ENCODE measurements at regions not wholly inside any gene's neighbourhood (a gene's known extent, or its start where the extent isn't known, plus 50 kb on each side); places are given as distances from the start of the nearest gene placed in this dataset.

DNA sequence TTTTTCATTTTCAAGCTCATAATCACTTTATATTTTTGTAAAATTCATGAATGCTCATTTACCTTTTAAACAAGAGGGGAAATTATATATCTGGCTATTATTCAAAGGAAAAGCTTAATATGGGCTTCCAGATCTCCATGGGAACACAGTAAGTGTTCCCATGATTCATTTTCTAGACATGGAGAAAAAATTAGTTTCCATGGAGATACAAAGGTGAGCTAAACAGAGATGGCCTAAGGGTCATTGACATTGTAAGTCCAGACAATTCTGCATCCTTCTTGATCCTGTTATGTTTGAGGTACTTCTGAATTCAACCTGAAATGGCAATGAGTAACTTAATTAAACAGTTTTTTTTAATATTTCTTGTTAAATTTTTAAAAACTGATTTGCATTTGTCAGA, 341.4 kb upstream of the PRR16 start:
- CTCF ChIA-PET, result interaction anchor here (0.6 to 0.7 kb wide), 2 partner anchors 269 to 1376 kb away, joined by 3 to 4 read pairs; no protein-coding TSS in a partner anchor
- no peak overlapping the region for H3K27ac ChIP-seq (ENCODE audit: extremely low read depth, low read depth, low read length)
- no peaks in the 10 kb centered on the region for H3K36me3 ChIP-seq (ENCODE audit: control insufficient read depth in 2 of 2, insufficient read depth in 1 of 2, low read length in 2 of 2)
- H3K9me3 ChIP-seq (ENCODE audit: control insufficient read depth, insufficient read depth, low read depth, low read length), result no peaks in the 10 kb centered on the region
- TF ChIP-seq ZBTB21 (tag by site-specific recombination; IDR thresholded peaks at IDR 0.05) (no peak), ZNF837 (tag by site-specific recombination; IDR thresholded peaks at IDR 0.05) (no peak), ZNF140 (tag by site-specific recombination; IDR thresholded peaks at IDR 0.05) (no peak), FEZF1 (tag by site-specific recombination; IDR thresholded peaks at IDR 0.05) (no peak), GFI1B (tag by site-specific recombination; IDR thresholded peaks at IDR 0.05) (no peak), PRDM6 (tag by site-specific recombination; IDR thresholded peaks at IDR 0.05) (no peak), PBX3 (CRISPR knock-in tag; IDR thresholded peaks at IDR 0.05) (no peak), ZNF2 (tag by site-specific recombination; IDR thresholded peaks at IDR 0.05) (no peak), ZBTB10 (tag by site-specific recombination; IDR thresholded peaks at IDR 0.05) (no peak), MEIS1 (CRISPR knock-in tag; IDR thresholded peaks at IDR 0.05; ENCODE audit: borderline replicate concordance) (no peak), ZNF114 (tag by site-specific recombination; IDR thresholded peaks at IDR 0.05) (no peak), ZFP69B (tag by site-specific recombination; IDR thresholded peaks at IDR 0.05) (no peak), YY2 (tag by site-specific recombination; IDR thresholded peaks at IDR 0.05) (no peak), ZNF629 (tag by site-specific recombination; IDR thresholded peaks at IDR 0.05) (no peak), SALL2 (tag by site-specific recombination; IDR thresholded peaks at IDR 0.05; ENCODE audit: borderline replicate concordance) (no peak), ZNF169 (tag by site-specific recombination; IDR thresholded peaks at IDR 0.05) (no peak)
- TF ChIP-seq, protein P1, sequence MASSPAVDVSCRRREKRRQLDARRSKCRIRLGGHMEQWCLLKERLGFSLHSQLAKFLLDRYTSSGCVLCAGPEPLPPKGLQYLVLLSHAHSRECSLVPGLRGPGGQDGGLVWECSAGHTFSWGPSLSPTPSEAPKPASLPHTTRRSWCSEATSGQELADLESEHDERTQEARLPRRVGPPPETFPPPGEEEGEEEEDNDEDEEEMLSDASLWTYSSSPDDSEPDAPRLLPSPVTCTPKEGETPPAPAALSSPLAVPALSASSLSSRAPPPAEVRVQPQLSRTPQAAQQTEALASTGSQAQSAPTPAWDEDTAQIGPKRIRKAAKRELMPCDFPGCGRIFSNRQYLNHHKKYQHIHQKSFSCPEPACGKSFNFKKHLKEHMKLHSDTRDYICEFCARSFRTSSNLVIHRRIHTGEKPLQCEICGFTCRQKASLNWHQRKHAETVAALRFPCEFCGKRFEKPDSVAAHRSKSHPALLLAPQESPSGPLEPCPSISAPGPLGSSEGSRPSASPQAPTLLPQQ (tag by site-specific recombination; IDR thresholded peaks at IDR 0.05), result no peak
- no peaks in the 10 kb centered on the region for H3K4me1 ChIP-seq (ENCODE audit: control insufficient read depth, insufficient read depth, low read length)
- POLR2A ChIA-PET, result no interaction called here
- no peak overlapping the region for H3K4me3 ChIP-seq (ENCODE audit: low read depth, low read length)

DNA sequence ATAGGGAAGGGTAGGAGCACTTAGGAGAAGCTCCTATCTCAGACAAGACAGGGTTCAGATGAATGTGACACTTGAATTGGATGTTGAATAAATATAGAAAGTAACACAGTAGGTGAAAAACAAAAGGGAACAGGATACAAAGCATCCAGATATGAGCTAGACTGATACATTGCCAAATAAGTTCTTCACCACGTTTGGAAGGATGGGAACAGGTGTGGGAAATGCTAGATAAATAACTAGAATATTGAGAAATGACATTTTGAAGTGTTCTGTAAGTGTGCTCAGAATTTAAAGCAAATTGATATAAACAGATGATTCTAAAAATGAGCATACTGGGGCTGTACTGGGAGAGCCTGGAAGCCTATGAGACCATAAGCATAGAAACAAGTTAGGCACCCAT, 340.1 kb upstream of the PRR16 start:
- no peak overlapping the region for H3K27ac ChIP-seq (ENCODE audit: extremely low read depth, low read depth, low read length)
- CTCF ChIA-PET, result no interaction called here
- POLR2A ChIA-PET, result no interaction called here
- TF ChIP-seq BCL11B (tag by site-specific recombination; IDR thresholded peaks at IDR 0.05; ENCODE audit: low read depth) (no peak), ZNF768 (tag by site-specific recombination; IDR thresholded peaks at IDR 0.05) (no peak), ZNF366 (tag by site-specific recombination; conservative IDR thresholded peaks at IDR 0.05) (no peak), ZNF501 (tag by site-specific recombination; IDR thresholded peaks at IDR 0.05) (no peak), ZNF513 (tag by site-specific recombination; IDR thresholded peaks at IDR 0.05) (no peak), ZNF677 (tag by site-specific recombination; IDR thresholded peaks at IDR 0.05) (no peak), ZNF274 (IDR thresholded peaks at IDR 0.05; ENCODE audit: low read length) (no peak), ZNF274 (tag by site-specific recombination; IDR thresholded peaks at IDR 0.05; ENCODE audit: borderline replicate concordance) (no peak), ZNF529 (tag by site-specific recombination; IDR thresholded peaks at IDR 0.05; ENCODE audit: insufficient replicate concordance) (no peak), ZNF530 (tag by site-specific recombination; IDR thresholded peaks at IDR 0.05; ENCODE audit: low read depth) (no peak), ZNF654 (tag by site-specific recombination; IDR thresholded peaks at IDR 0.05; ENCODE audit: low read depth) (no peak), KLF16 (tag by site-specific recombination; IDR thresholded peaks at IDR 0.05) (no peak), PRDM1 (tag by site-specific recombination; IDR thresholded peaks at IDR 0.05) (no peak), WT1 (tag by site-specific recombination; IDR thresholded peaks at IDR 0.05) (no peak)

More for the DNA sequence above, 340.1 kb upstream of the PRR16 start:
- no peaks in the 10 kb centered on the region for H3K36me3 ChIP-seq (ENCODE audit: control insufficient read depth in 2 of 2, insufficient read depth in 1 of 2, low read length in 2 of 2)
- no peaks in the 10 kb centered on the region for H3K4me1 ChIP-seq (ENCODE audit: control insufficient read depth, insufficient read depth, low read length)
- no peak overlapping the region for H3K4me3 ChIP-seq (ENCODE audit: low read depth, low read length)
- H3K9me3 ChIP-seq (ENCODE audit: control insufficient read depth, insufficient read depth, low read depth, low read length), result no peaks in the 10 kb centered on the region

All from HEK293 (cell line).